MM.1S (cell line): ENCODE measurements at regions not wholly inside any gene's neighbourhood (a gene's known extent, or its start where the extent isn't known, plus 50 kb on each side); places are given as distances from the start of the nearest gene placed in this dataset.
A peak's percentile ranks its signal among the peaks of the same experiment; 100 is the strongest.

ENCODE experiments used
- DNase-seq: peaks from one replicate; pipeline ENCODE4 v3.0.0-alpha.2; 2015
- H2AFZ ChIP-seq: fragments of 300-600 bp; sonication (generic); 2 replicates; pipeline ENCODE4 v1.6.0; 2016; ENCODE audit warnings: antibody characterized with exemption, low read length
- H3F3A ChIP-seq: fragments of 300-600 bp; sonication (generic); 2 replicates; pipeline ENCODE4 v1.6.1; 2016; ENCODE audit warnings: mild to moderate bottlenecking, antibody characterized with exemption, low read length, moderate library complexity, mixed read lengths; ENCODE audit not compliant: insufficient read depth
- H3K27ac ChIP-seq: fragments of 300-600 bp; sonication (generic); 2 replicates; pipeline ENCODE4 v1.5.1; 2016; ENCODE audit warnings: mild to moderate bottlenecking, low read length
- H3K27me3 ChIP-seq: fragments of 300-600 bp; sonication (generic); replicated peaks from 2 replicates; pipeline ENCODE4 v1.6.0; 2016; ENCODE audit warnings: low read length; ENCODE audit not compliant: insufficient read depth
- H3K36me3 ChIP-seq: fragments of 300-600 bp; sonication (generic); replicated peaks from 2 replicates; pipeline ENCODE4 v1.6.1; 2016; ENCODE audit warnings: mild to moderate bottlenecking, low read length, mixed read lengths; ENCODE audit not compliant: insufficient read depth
- H3K4me1 ChIP-seq: fragments of 300-600 bp; sonication (generic); 2 replicates; pipeline ENCODE4 v1.6.1; 2016; ENCODE audit warnings: low read length, mixed read lengths
- H3K4me2 ChIP-seq: fragments of 300-600 bp; sonication (generic); 2 replicates; pipeline ENCODE4 v1.6.0; 2016; ENCODE audit warnings: low read depth, low read length
- H3K4me3 ChIP-seq: fragments of 300-600 bp; sonication (generic); 2 replicates; pipeline ENCODE4 v1.5.1; 2016; ENCODE audit warnings: low read length, mixed read lengths
- H3K79me2 ChIP-seq: fragments of 300-600 bp; sonication (generic); 2 replicates; pipeline ENCODE4 v1.6.1; 2016; ENCODE audit warnings: mixed run types, low read length, mixed read lengths
- H3K9ac ChIP-seq: fragments of 300-600 bp; sonication (generic); 2 replicates; pipeline ENCODE4 v1.6.1; 2016; ENCODE audit warnings: low read length, mixed read lengths
- H3K9me2 ChIP-seq: fragments of 300-600 bp; sonication (generic); replicated peaks from 2 replicates; pipeline ENCODE4 v1.6.1; 2016; ENCODE audit warnings: mild to moderate bottlenecking, low read length, mixed read lengths; ENCODE audit not compliant: insufficient read depth
- H3K9me3 ChIP-seq: fragments of 300-600 bp; sonication (generic); replicated peaks from 2 replicates; pipeline ENCODE4 v1.6.1; 2016; ENCODE audit warnings: mild to moderate bottlenecking, low read length, mixed read lengths; ENCODE audit not compliant: insufficient read depth
- H4K20me1 ChIP-seq: fragments of 300-600 bp; sonication (generic); 2 replicates; pipeline ENCODE4 v1.6.1; 2016; ENCODE audit warnings: mild to moderate bottlenecking, low read length, moderate library complexity, mixed read lengths; ENCODE audit not compliant: insufficient read depth
- CTCF ChIP-seq: fragments of 300-600 bp; sonication (generic); IDR thresholded peaks from 2 replicates; pipeline ENCODE4 v1.5.1; 2016; ENCODE audit warnings: antibody characterized with exemption, low read length, mixed read lengths
- EZH2 ChIP-seq: fragments of 300-600 bp; sonication (generic); optimal IDR thresholded peaks from 2 replicates; pipeline ENCODE3; 2017; ENCODE audit warnings: low read depth, mild to moderate bottlenecking, antibody characterized with exemption, low read length, mixed read lengths
- EZH2phosphoT487 ChIP-seq: fragments of 300-600 bp; sonication (generic); IDR thresholded peaks from 2 replicates; pipeline ENCODE4 v1.6.1; 2018; ENCODE audit warnings: antibody characterized with exemption, low read length

- H3K27me3 ChIP-seq = no peaks in the 10 kb centered on the region
- no peaks in the 10 kb centered on the region for H3K9me2 ChIP-seq
- DNase-seq = peak; percentile 68
- peak overlapping the region; percentile 85 for H3K9ac ChIP-seq
- peaks cover 16% of the 10 kb centered on the region for H3K79me2 ChIP-seq
- TF ChIP-seq CTCF (no peak), EZH2 (no peak), EZH2phosphoT487 (no peak)
- H3F3A ChIP-seq = peaks cover 35% of the 10 kb centered on the region
- H2AFZ ChIP-seq = peak overlapping the region; percentile 17
- H3K4me3 ChIP-seq = peak overlapping the region; percentile 63
- peak overlapping the region; percentile 86 for H3K4me2 ChIP-seq
- no peaks in the 10 kb centered on the region for H3K9me3 ChIP-seq
- peaks cover 49% of the 10 kb centered on the region for H3K4me1 ChIP-seq
- no peaks in the 10 kb centered on the region for H4K20me1 ChIP-seq
- H3K36me3 ChIP-seq = no peaks in the 10 kb centered on the region
- peak overlapping the region; percentile 97 for H3K27ac ChIP-seq
Measured at GRCh38 chr5:89303033-89303480, 420.1 kb upstream of the MEF2C start.

- no peaks in the 10 kb centered on the region for H3K36me3 ChIP-seq
- peaks cover 47% of the 10 kb centered on the region for H3K4me1 ChIP-seq
- peaks cover 16% of the 10 kb centered on the region for H3K79me2 ChIP-seq
- H3K9ac ChIP-seq = peak overlapping the region; percentile 85
- no peaks in the 10 kb centered on the region for H3K27me3 ChIP-seq
- no peaks in the 10 kb centered on the region for H3K9me3 ChIP-seq
- no peak overlapping the region for H2AFZ ChIP-seq
- no peak for DNase-seq
- no peaks in the 10 kb centered on the region for H3K9me2 ChIP-seq
- H3K4me2 ChIP-seq = peak overlapping the region; percentile 86
- peak overlapping the region; percentile 97 for H3K27ac ChIP-seq
- H3F3A ChIP-seq = peaks cover 35% of the 10 kb centered on the region
- no peak for TF ChIP-seq EZH2
- no peak for TF ChIP-seq EZH2phosphoT487
- no peak for TF ChIP-seq CTCF
- H4K20me1 ChIP-seq = no peaks in the 10 kb centered on the region
- peak overlapping the region; percentile 63 for H3K4me3 ChIP-seq
Measured at GRCh38 chr5:89302102-89302891, 419.3 kb upstream of the MEF2C start.

- Histone ChIP-seq H3K9ac (peak overlapping the region; percentile 85), H3K27me3 (no peaks in the 10 kb centered on the region), H3K4me3 (peak overlapping the region; percentile 63), H3K9me2 (no peaks in the 10 kb centered on the region), H3K36me3 (no peaks in the 10 kb centered on the region), H3K4me1 (peaks cover 47% of the 10 kb centered on the region), H3K4me2 (peak overlapping the region; percentile 86), H3K9me3 (no peaks in the 10 kb centered on the region), H3F3A (peaks cover 35% of the 10 kb centered on the region), H3K27ac (peak overlapping the region; percentile 97), H3K79me2 (peaks cover 16% of the 10 kb centered on the region), H4K20me1 (no peaks in the 10 kb centered on the region), H2AFZ (no peak overlapping the region)
- DNase-seq = peak; percentile 78
- TF ChIP-seq EZH2 (no peak), CTCF (no peak), EZH2phosphoT487 (no peak)
Measured at GRCh38 chr5:89301321-89302025, 418.5 kb upstream of the MEF2C start.
